HepG2 (cell line): ENCODE measurements at regions not wholly inside any gene's neighbourhood (a gene's known extent, or its start where the extent isn't known, plus 50 kb on each side); places are given as distances from the start of the nearest gene placed in this dataset.

ENCODE experiments used
- KDM5A ChIP-seq: fragments of 200-600 bp; sonication (generic); IDR thresholded peaks from 2 replicates; pipeline ENCODE4 v1.7.0; 2018; ENCODE audit warnings: antibody characterized with exemption, mild to moderate bottlenecking, low read length, borderline replicate concordance
- LCORL ChIP-seq, 2 experiments: fragments of 450-650 bp in 1 of 2; sonication (generic) in 1 of 2; formaldehyde crosslinking in 1 of 2; IDR thresholded peaks; 2 replicates each; pipeline versions ENCODE4 v1.5.0 to v1.6.1; 2017 to 2020; ENCODE audit warnings: antibody characterized with exemption in 1 of 2, missing genetic modification reagents in 1 of 2
- MED1 ChIP-seq: sonication (generic); formaldehyde crosslinking; IDR thresholded peaks from 2 replicates; pipeline ENCODE4 v1.4.0; 2020; ENCODE audit warnings: missing genetic modification reagents
- NR3C1 ChIP-seq: sonication (generic); formaldehyde crosslinking; IDR thresholded peaks from 2 replicates; pipeline ENCODE4 v1.4.0; 2020; ENCODE audit warnings: missing genetic modification reagents
- RXRA ChIP-seq: sonication (generic); formaldehyde crosslinking; IDR thresholded peaks from 2 replicates; pipeline ENCODE4 v1.5.1; 2020; ENCODE audit warnings: missing genetic modification reagents
- TFE3 ChIP-seq: IDR thresholded peaks from 2 replicates; pipeline ENCODE4 v1.6.1; 2016
- ZBTB44 ChIP-seq: sonication (generic); formaldehyde crosslinking; IDR thresholded peaks from 2 replicates; pipeline ENCODE4 v1.4.0; 2020; ENCODE audit warnings: missing genetic modification reagents
- ZNF136 ChIP-seq: sonication (generic); formaldehyde crosslinking; IDR thresholded peaks from 2 replicates; pipeline ENCODE4 v1.8.1; 2022; ENCODE audit warnings: low read depth, mild to moderate bottlenecking, moderate library complexity, missing genetic modification reagents
- ZNF143 ChIP-seq: sonication (generic); formaldehyde crosslinking; IDR thresholded peaks from 2 replicates; pipeline ENCODE4 v1.4.0; 2020; ENCODE audit warnings: missing genetic modification reagents
- ZNF343 ChIP-seq: sonication (generic); formaldehyde crosslinking; IDR thresholded peaks from 2 replicates; pipeline ENCODE4 v1.4.0; 2020; ENCODE audit warnings: mild to moderate bottlenecking, missing genetic modification reagents
- ZNF713 ChIP-seq: sonication (generic); formaldehyde crosslinking; IDR thresholded peaks from 2 replicates; pipeline ENCODE4 v1.4.0; 2020; ENCODE audit warnings: mild to moderate bottlenecking, missing genetic modification reagents
- TF ChIP-seq, protein P1 (sequence below): conservative IDR thresholded peaks from 2 replicates; pipeline ENCODE4 v1.6.1; 2018; ENCODE audit warnings: missing genetic modification reagents

DNA sequence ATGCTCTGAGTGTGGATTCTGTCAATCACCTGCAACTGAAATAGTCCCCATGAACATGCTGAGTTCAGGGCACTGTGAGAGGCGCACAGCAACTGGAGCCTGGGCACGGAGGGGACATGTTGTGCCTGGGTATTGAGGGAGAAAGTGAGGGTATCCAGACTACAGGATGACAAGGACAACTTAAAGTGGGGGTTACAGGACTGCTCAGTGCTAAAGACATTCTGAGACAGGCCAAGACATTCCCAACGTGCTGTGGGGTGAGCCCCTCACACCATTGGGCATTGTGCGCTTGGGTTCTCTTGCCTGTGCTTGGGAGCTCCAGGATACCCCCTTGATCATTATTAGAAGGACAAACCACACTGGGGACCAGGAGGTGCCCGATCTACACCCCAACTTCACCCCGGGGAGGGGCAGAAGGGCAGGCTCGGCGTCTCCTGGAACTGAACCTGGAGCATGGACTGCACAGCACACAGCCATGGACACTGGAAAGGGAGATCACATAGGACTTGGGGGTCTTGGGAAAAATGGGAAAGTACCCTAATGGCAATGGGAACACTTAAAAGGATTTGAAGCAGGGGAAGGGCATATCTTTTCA lies 72.5 kb upstream of the HDAC4 start (continued):
- TF ChIP-seq ZBTB44 (no peak), LCORL (IDR thresholded peaks at IDR 0.05) (no peak), LCORL (CRISPR knock-in tag; IDR thresholded peaks at IDR 0.05) (no peak), ZNF343 (no peak), RXRA (CRISPR knock-in tag) (no peak), TFE3 (CRISPR knock-in tag) (no peak), ZNF713 (no peak), MED1 (CRISPR knock-in tag) (no peak), NR3C1 (no peak), KDM5A (no peak), ZNF143 (CRISPR knock-in tag) (no peak), ZNF136 (CRISPR knock-in tag) (no peak)
- TF ChIP-seq, protein P1, sequence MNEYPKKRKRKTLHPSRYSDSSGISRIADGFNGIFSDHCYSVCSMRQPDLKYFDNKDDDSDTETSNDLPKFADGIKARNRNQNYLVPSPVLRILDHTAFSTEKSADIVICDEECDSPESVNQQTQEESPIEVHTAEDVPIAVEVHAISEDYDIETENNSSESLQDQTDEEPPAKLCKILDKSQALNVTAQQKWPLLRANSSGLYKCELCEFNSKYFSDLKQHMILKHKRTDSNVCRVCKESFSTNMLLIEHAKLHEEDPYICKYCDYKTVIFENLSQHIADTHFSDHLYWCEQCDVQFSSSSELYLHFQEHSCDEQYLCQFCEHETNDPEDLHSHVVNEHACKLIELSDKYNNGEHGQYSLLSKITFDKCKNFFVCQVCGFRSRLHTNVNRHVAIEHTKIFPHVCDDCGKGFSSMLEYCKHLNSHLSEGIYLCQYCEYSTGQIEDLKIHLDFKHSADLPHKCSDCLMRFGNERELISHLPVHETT (CRISPR knock-in tag): no peak
